HG03103 (cell line): ENCODE measurements at regions not wholly inside any gene's neighbourhood (a gene's known extent, or its start where the extent isn't known, plus 50 kb on each side); places are given as distances from the start of the nearest gene placed in this dataset.
"Not testable (repeated sequence)": the region's sequence is repeated elsewhere in the genome, so short reads cannot be mapped to it uniquely, and the experiment has no call there.

Experiments used
- ATAC-seq: cut with Tn5 transposase; IDR thresholded peaks from one replicate; pipeline ENCODE4 v1.9.1; 2021; ENCODE audit warnings: low read depth; ENCODE audit not compliant: unreplicated experiment

GRCh38 chr12:31828071-31828470, 99.2 kb upstream of the AMN1 start:
- no peak for ATAC-seq

GRCh38 chr12:31822761-31823160, 93.9 kb upstream of the AMN1 start:
- ATAC-seq = no peak

- no peak for ATAC-seq
Measured at GRCh38 chr12:31821484-31821883, 92.7 kb upstream of the AMN1 start.

GRCh38 chr12:31820832-31821231, 92.0 kb upstream of the AMN1 start:
- no peak for ATAC-seq

- no peak for ATAC-seq
Measured at GRCh38 chr12:31819427-31819826, 90.6 kb upstream of the AMN1 start.

GRCh38 chr12:31818623-31819268, 89.9 kb upstream of the AMN1 start:
- no peak for ATAC-seq

GRCh38 chr12:31817120-31817519, 88.3 kb upstream of the AMN1 start:
- no peak for ATAC-seq

- ATAC-seq = no peak
Measured at GRCh38 chr12:31815096-31815495, 86.3 kb upstream of the AMN1 start.

GRCh38 chr12:31813305-31813704, 84.5 kb upstream of the AMN1 start:
- no peak for ATAC-seq

GRCh38 chr12:31807773-31808097, 78.9 kb upstream of the AMN1 start:
- no peak for ATAC-seq

- ATAC-seq = not testable (repeated sequence)
Measured at GRCh38 chr12:31807081-31807772, 78.4 kb upstream of the AMN1 start.

GRCh38 chr12:31805681-31806080, 76.9 kb upstream of the AMN1 start:
- not testable (repeated sequence) for ATAC-seq

- not testable (repeated sequence) for ATAC-seq
Measured at GRCh38 chr12:31804707-31805106, 75.9 kb upstream of the AMN1 start.

- ATAC-seq = peak; percentile 51
Measured at GRCh38 chr12:31804185-31804504, 75.3 kb upstream of the AMN1 start.

- no peak for ATAC-seq
Measured at GRCh38 chr12:31803306-31804184, 74.7 kb upstream of the AMN1 start.

- no peak for ATAC-seq
Measured at GRCh38 chr12:31801872-31802271, 73.1 kb upstream of the AMN1 start.

- no peak for ATAC-seq
Measured at GRCh38 chr12:31797230-31797872, 68.5 kb upstream of the AMN1 start.

- ATAC-seq = no peak
Measured at GRCh38 chr12:31796270-31796951, 67.6 kb upstream of the AMN1 start.

GRCh38 chr12:31794745-31795144, 65.9 kb upstream of the AMN1 start:
- ATAC-seq = no peak

- not testable (repeated sequence) for ATAC-seq
Measured at GRCh38 chr12:31791265-31791664, 62.4 kb upstream of the AMN1 start.

GRCh38 chr12:31790759-31791158, 61.9 kb upstream of the AMN1 start:
- no peak for ATAC-seq
